OCI-LY7 (cell line): ENCODE measurements at regions not wholly inside any gene's neighbourhood (a gene's known extent, or its start where the extent isn't known, plus 50 kb on each side); places are given as distances from the start of the nearest gene placed in this dataset.

ENCODE experiments used
- EZH2phosphoT487 ChIP-seq: fragments of 200-600 bp; sonication (generic); IDR thresholded peaks from 2 replicates; pipeline ENCODE4 v1.6.1; 2018; ENCODE audit warnings: low read depth, borderline replicate concordance, mild to moderate bottlenecking, mixed run types, antibody characterized with exemption, low read length, moderate library complexity, mixed read lengths
- TF ChIP-seq, protein P1 (sequence below): fragments of 200-600 bp; sonication (generic); conservative IDR thresholded peaks from 2 replicates; pipeline ENCODE4 v1.5.1; 2014; ENCODE audit warnings: mild to moderate bottlenecking, antibody characterized with exemption, low read length, moderate library complexity, mixed read lengths

DNA sequence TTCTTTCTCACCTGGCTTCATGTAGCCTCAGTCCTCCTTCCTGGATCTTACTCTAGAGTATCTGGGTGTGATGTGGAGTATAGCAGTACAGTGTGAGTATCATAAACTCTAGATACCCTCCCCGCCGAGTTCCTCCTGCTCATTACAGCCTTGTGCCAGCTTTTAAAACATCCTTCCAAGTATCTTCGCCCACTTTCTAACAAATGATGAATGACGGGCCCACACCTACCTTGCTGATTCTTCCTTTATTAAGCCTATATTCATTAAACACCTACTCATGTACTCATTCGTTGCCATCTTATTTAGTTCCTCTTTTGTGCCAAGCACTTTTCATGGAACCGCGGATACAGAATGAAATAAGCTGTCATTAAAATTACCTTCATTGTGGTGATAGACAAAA lies 1585.3 kb upstream of the TENM3 start:
- TF ChIP-seq, protein P1, sequence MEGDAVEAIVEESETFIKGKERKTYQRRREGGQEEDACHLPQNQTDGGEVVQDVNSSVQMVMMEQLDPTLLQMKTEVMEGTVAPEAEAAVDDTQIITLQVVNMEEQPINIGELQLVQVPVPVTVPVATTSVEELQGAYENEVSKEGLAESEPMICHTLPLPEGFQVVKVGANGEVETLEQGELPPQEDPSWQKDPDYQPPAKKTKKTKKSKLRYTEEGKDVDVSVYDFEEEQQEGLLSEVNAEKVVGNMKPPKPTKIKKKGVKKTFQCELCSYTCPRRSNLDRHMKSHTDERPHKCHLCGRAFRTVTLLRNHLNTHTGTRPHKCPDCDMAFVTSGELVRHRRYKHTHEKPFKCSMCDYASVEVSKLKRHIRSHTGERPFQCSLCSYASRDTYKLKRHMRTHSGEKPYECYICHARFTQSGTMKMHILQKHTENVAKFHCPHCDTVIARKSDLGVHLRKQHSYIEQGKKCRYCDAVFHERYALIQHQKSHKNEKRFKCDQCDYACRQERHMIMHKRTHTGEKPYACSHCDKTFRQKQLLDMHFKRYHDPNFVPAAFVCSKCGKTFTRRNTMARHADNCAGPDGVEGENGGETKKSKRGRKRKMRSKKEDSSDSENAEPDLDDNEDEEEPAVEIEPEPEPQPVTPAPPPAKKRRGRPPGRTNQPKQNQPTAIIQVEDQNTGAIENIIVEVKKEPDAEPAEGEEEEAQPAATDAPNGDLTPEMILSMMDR, result no peak
- TF ChIP-seq EZH2phosphoT487, result no peak
